ENCODE measurements at regions not wholly inside any gene's neighbourhood (a gene's known extent, or its start where the extent isn't known, plus 50 kb on each side); places are given as distances from the start of the nearest gene placed in this dataset.

- 0% methylated on average over 1 of the region's 1 CpG for WGBS (ENCODE audit: insufficient coverage, low coverage, missing lambda C conversion rate)
These were observed 159.7 kb upstream of the SKOR2 start for GRCh38 chr18:47411159-47411558.

More at GRCh38 chr18:47411159-47411558, 159.7 kb upstream of the SKOR2 start:
- TF ChIP-seq CC2D1A (IDR thresholded peaks at IDR 0.05), result no peak
- TF ChIP-seq DPF2 (IDR thresholded peaks at IDR 0.05), result no peak
- TF ChIP-seq RBM25 (IDR thresholded peaks at IDR 0.05; ENCODE audit: low read depth, low read length, severe bottlenecking), result peak; percentile 46
- TF ChIP-seq MYC (IDR thresholded peaks at IDR 0.05; ENCODE audit: low read depth, low read length), result no peak
- no peak for TF ChIP-seq MYC (CRISPR knock-in tag; IDR thresholded peaks at IDR 0.05; ENCODE audit: borderline replicate concordance, low read depth)
- no peak for TF ChIP-seq PURB (CRISPR knock-in tag; IDR thresholded peaks at IDR 0.05; ENCODE audit: low read depth)
- no peak for TF ChIP-seq DNMT1 (IDR thresholded peaks at IDR 0.05)
- no peak for TF ChIP-seq RBM39 (optimal IDR thresholded peaks at IDR 0.05; ENCODE audit: low read depth, low read length)
- TF ChIP-seq HMBOX1 (IDR thresholded peaks at IDR 0.05), result no peak
- peak; percentile 87 for TF ChIP-seq ZFP36 (IDR thresholded peaks at IDR 0.05; ENCODE audit: low read depth, low read length, partially characterized antibody)
- no TSS peak for BruUV-seq (replicated peaks)
- Histone ChIP-seq H3K4me1 (replicated peaks in 1 of 2; ENCODE audit: control insufficient read depth in 2 of 2, insufficient read depth in 2 of 2, low read length in 2 of 2) (no peaks in the 10 kb centered on the region), H3K9ac (ENCODE audit: insufficient read depth in 1 of 2, low read depth in 2 of 2, low read length in 2 of 2) (no peak overlapping the region), H3K27ac (ENCODE audit: extremely low read depth, low read depth, low read length) (no peak overlapping the region), H3K4me2 (ENCODE audit: insufficient read depth, low read length) (no peak overlapping the region), H3K36me3 (ENCODE audit: control insufficient read depth, insufficient read depth, low read length) (no peaks in the 10 kb centered on the region), H3K79me2 (ENCODE audit: control insufficient read depth, insufficient read depth, low read length) (no peaks in the 10 kb centered on the region), H3K9me3 (replicated peaks; ENCODE audit: control insufficient read depth, insufficient read depth, low read depth, low read length) (no peaks in the 10 kb centered on the region), H3K9me1 (ENCODE audit: control insufficient read depth, insufficient read depth, low read length) (no peaks in the 10 kb centered on the region), H3K4me3 (no peak overlapping the region), H4K20me1 (replicated peaks; ENCODE audit: control insufficient read depth, insufficient read depth, low read length) (no peaks in the 10 kb centered on the region), H3K27me3 (ENCODE audit: control insufficient read depth in 2 of 2, insufficient read depth in 2 of 2, low read length in 2 of 2) (no peaks in the 10 kb centered on the region), H2AFZ (ENCODE audit: low read depth, low read length) (no peak overlapping the region)
- in situ Hi-C loops (cut with MboI) (no loop called here), intact Hi-C loops (cut with micrococcal nuclease) (no loop called here)
- ChIA-PET POLR2A (interaction anchor here (0.6 kb wide), 1 partner anchor 378 kb away, joined by 3 read pairs; no protein-coding TSS in a partner anchor), CTCF (ENCODE audit: low intra/inter-chr PET ratio) (no interaction called here)
- ATAC-seq, result no peak
- DNase-seq (ENCODE audit: extremely low read depth in 1 of 4, low spot score in 3 of 4), result no peak
- FAIRE-seq, result no peak

All from K562 (cell line).